Gastrocnemius medialis (tissue), 4 donors: ENCODE measurements at regions not wholly inside any gene's neighbourhood (a gene's known extent, or its start where the extent isn't known, plus 50 kb on each side); places are given as distances from the start of the nearest gene placed in this dataset.

Source experiments
- CTCF ChIP-seq, 5 experiments: fragments of 450-650 bp in 3 of 5; fragments of 200-600 bp in 2 of 5; sonication (generic) in 2 of 5; IDR thresholded peaks in 4 of 5; conservative IDR thresholded peaks in 1 of 5; 1 replicate in 4 of 5; 2 replicates in 1 of 5; pipeline ENCODE4 v1.5.1; 2016 to 2019; ENCODE audit warnings: antibody characterized with exemption in 5 of 5, mild to moderate bottlenecking in 3 of 5, moderate library complexity in 3 of 5
- POLR2A ChIP-seq, 2 donors: fragments of 450-650 bp; IDR thresholded peaks; one replicate each; pipeline ENCODE4 v1.6.1; 2017; ENCODE audit warnings: antibody characterized with exemption in 2 of 2, mild to moderate bottlenecking in 2 of 2, moderate library complexity in 2 of 2

GRCh38 chr18:73283032-73283431, 415.2 kb upstream of the NETO1 start:
- TF ChIP-seq CTCF (IDR thresholded peaks at IDR 0.05 in 4 of 5, conservative IDR thresholded peaks at IDR 0.05 in 1 of 5) = no peak
- no peak for TF ChIP-seq POLR2A (IDR thresholded peaks at IDR 0.05)
